ENCODE measurements at regions not wholly inside any gene's neighbourhood (a gene's known extent, or its start where the extent isn't known, plus 50 kb on each side); places are given as distances from the start of the nearest gene placed in this dataset.

DNA sequence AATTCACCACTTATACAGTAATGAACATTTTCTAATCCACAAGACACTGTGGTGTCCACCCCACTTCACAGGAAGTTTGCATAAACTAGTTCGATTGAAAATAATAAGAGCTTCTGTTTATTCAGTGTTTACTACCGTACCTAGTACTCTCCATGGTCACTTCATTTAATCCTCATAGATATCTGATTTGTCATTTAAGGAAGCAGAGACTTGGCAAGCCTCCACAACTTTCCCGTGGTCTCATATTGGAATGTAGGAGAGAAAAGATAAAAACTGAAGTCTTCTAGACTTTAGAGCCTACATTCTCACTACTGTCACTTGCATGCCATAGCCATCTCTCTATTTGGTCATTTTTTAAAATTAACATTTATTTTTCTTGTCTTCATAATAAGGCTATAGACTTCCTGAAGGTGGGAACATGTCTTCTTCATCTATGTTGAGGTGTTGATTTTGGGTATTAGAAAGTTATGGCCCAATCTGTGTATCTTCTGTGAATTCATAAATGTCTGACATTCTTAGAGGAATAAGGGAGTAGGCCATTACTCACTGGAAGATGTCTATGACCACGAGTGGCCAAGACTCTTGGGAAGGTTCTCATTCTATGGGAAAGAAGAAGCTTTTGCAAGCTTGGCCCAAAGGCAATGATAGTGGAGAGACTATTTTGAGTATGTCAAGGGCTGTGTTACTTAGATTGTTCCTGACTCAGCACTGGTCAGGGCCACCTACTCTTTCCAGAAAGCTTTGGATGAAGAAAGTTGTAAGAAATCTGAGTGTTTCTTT is 423.7 kb downstream of the LRIG3 start:
- Histone ChIP-seq H3K4me1 (ENCODE audit: control insufficient read depth in 2 of 2, insufficient read depth in 2 of 2, low read length in 2 of 2) (no peaks in the 10 kb centered on the region), H3K36me3 (ENCODE audit: control insufficient read depth in 2 of 2, insufficient read depth in 2 of 2, low read length in 1 of 2) (no peaks in the 10 kb centered on the region), H3K9me3 (ENCODE audit: control insufficient read depth in 2 of 2, insufficient read depth in 1 of 2, low read length in 1 of 2) (no peaks in the 10 kb centered on the region), H3K27ac (ENCODE audit: low read depth in 1 of 2, low read length in 1 of 2) (no peak overlapping the region), H3K4me3 (ENCODE audit: low read length in 2 of 2) (no peak overlapping the region), H3K27me3 (ENCODE audit: control insufficient read depth in 2 of 2, insufficient read depth in 1 of 2, low read length in 1 of 2) (no peaks in the 10 kb centered on the region)
- no peak for DNase-seq (ENCODE audit: low read depth in 6 of 9, low spot score in 9 of 9)
- WGBS = 92% methylated on average over 4 of the region's 4 CpGs

DNA sequence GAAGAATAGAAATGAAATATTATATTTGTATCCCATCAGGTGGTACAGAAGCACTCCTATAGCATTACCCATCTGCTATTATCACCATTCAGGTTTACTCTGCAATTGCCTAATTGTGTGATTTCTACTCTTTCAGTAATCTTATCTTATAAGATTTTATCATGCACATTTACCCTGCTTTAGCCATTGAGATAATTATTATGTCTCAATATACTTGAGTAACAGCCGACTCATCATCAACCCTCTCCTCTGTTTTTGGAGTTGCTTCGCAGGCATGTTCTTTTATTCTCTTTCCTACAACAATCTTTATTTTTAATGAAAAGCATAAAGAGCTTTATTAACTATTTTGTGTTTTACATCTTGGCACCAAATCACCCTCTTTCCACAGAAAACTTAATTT is 419.9 kb downstream of the LRIG3 start:
- Histone ChIP-seq H3K4me1 (ENCODE audit: control insufficient read depth in 2 of 2, insufficient read depth in 2 of 2, low read length in 2 of 2) (no peaks in the 10 kb centered on the region), H3K27me3 (ENCODE audit: control insufficient read depth in 2 of 2, insufficient read depth in 1 of 2, low read length in 1 of 2) (no peaks in the 10 kb centered on the region), H3K4me3 (ENCODE audit: low read length in 2 of 2) (no peak overlapping the region), H3K27ac (ENCODE audit: low read depth in 1 of 2, low read length in 1 of 2) (no peak overlapping the region), H3K9me3 (ENCODE audit: control insufficient read depth in 2 of 2, insufficient read depth in 1 of 2, low read length in 1 of 2) (no peaks in the 10 kb centered on the region), H3K36me3 (ENCODE audit: control insufficient read depth in 2 of 2, insufficient read depth in 2 of 2, low read length in 1 of 2) (no peaks in the 10 kb centered on the region)
- WGBS = 97% methylated on average over 2 of the region's 2 CpGs
- DNase-seq (ENCODE audit: low read depth in 6 of 9, low spot score in 9 of 9) = no peak

DNA sequence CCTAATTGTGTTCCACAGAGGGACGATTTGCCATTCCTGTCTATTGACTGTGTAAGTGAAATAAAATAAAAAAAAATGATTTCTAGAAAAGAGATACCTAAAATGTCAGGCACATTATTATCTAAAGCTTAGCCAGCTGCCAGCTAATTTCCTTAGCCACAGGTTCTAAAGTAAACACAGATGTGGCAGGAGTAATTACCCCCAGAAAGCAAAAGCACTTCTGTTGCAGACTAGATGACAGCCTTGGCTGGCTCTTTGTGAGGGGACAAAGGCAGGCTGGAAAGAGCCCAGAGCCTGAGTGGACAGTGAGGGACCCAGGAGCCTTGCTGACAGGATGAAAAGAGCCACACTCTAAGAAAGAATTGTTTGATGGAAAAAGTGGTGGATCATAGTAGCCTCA is 418.1 kb downstream of the LRIG3 start:
- no peak overlapping the region for H3K4me3 ChIP-seq (ENCODE audit: low read length in 2 of 2)
- WGBS = 70% methylated on average over 1 of the region's 1 CpG
- no peak for DNase-seq (ENCODE audit: low read depth in 6 of 9, low spot score in 9 of 9)
- no peaks in the 10 kb centered on the region for H3K36me3 ChIP-seq (ENCODE audit: control insufficient read depth in 2 of 2, insufficient read depth in 2 of 2, low read length in 1 of 2)
- H3K27ac ChIP-seq (ENCODE audit: low read depth in 1 of 2, low read length in 1 of 2) = no peak overlapping the region
- no peaks in the 10 kb centered on the region for H3K27me3 ChIP-seq (ENCODE audit: control insufficient read depth in 2 of 2, insufficient read depth in 1 of 2, low read length in 1 of 2)
- no peaks in the 10 kb centered on the region for H3K9me3 ChIP-seq (ENCODE audit: control insufficient read depth in 2 of 2, insufficient read depth in 1 of 2, low read length in 1 of 2)
- H3K4me1 ChIP-seq (ENCODE audit: control insufficient read depth in 2 of 2, insufficient read depth in 2 of 2, low read length in 2 of 2) = no peaks in the 10 kb centered on the region

DNA sequence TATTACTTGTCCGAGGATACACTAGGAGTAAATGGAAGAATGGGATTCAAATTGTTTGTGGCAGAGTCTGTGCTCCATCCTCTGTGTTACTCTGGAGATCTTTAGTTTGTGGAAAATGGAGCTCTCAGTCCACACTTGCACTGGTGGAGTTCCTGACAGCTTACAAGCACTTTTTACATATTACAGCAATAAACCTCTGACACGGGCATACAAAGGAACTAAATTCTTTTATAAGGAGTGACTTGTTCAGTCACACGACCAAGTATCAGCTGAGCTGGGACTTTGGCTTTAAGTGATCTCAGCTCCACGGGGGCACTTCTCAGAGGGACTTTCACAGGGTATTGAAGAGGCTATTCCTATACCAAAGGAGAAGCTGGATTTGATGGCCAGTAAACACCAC is 417.5 kb downstream of the LRIG3 start:
- Histone ChIP-seq H3K36me3 (ENCODE audit: control insufficient read depth in 2 of 2, insufficient read depth in 2 of 2, low read length in 1 of 2) (no peaks in the 10 kb centered on the region), H3K27me3 (ENCODE audit: control insufficient read depth in 2 of 2, insufficient read depth in 1 of 2, low read length in 1 of 2) (no peaks in the 10 kb centered on the region), H3K27ac (ENCODE audit: low read depth in 1 of 2, low read length in 1 of 2) (no peak overlapping the region), H3K4me3 (ENCODE audit: low read length in 2 of 2) (no peak overlapping the region), H3K9me3 (ENCODE audit: control insufficient read depth in 2 of 2, insufficient read depth in 1 of 2, low read length in 1 of 2) (no peaks in the 10 kb centered on the region), H3K4me1 (ENCODE audit: control insufficient read depth in 2 of 2, insufficient read depth in 2 of 2, low read length in 2 of 2) (no peaks in the 10 kb centered on the region)
- 62% methylated on average over 4 of the region's 4 CpGs for WGBS
- DNase-seq (ENCODE audit: low read depth in 6 of 9, low spot score in 9 of 9) = no peak

DNA sequence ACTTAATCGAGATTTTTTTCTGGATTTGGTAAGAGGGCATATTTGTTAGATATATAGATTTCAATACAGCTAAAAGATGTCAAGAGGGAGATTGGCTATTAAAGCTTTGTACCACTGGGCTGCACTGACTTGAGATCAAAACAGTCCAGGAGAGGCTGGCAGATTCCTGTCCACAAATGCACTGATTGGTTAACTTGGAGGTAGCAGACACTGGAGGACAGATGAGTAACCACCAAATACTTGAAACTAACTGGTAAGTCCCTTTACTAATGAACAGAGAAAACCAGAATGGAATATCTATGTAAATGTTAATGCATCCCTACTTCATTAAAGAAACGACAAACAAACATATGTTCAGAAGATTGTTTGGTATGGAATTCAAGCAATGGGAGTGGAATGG is 416.6 kb downstream of the LRIG3 start:
- no peaks in the 10 kb centered on the region for H3K36me3 ChIP-seq (ENCODE audit: control insufficient read depth in 2 of 2, insufficient read depth in 2 of 2, low read length in 1 of 2)
- H3K9me3 ChIP-seq (ENCODE audit: control insufficient read depth in 2 of 2, insufficient read depth in 1 of 2, low read length in 1 of 2) = no peaks in the 10 kb centered on the region
- WGBS = 94% methylated on average over 2 of the region's 2 CpGs
- no peak overlapping the region for H3K4me3 ChIP-seq (ENCODE audit: low read length in 2 of 2)
- H3K27me3 ChIP-seq (ENCODE audit: control insufficient read depth in 2 of 2, insufficient read depth in 1 of 2, low read length in 1 of 2) = no peaks in the 10 kb centered on the region
- H3K27ac ChIP-seq (ENCODE audit: low read depth in 1 of 2, low read length in 1 of 2) = no peak overlapping the region
- no peak for DNase-seq (ENCODE audit: low read depth in 6 of 9, low spot score in 9 of 9)
- no peaks in the 10 kb centered on the region for H3K4me1 ChIP-seq (ENCODE audit: control insufficient read depth in 2 of 2, insufficient read depth in 2 of 2, low read length in 2 of 2)

DNA sequence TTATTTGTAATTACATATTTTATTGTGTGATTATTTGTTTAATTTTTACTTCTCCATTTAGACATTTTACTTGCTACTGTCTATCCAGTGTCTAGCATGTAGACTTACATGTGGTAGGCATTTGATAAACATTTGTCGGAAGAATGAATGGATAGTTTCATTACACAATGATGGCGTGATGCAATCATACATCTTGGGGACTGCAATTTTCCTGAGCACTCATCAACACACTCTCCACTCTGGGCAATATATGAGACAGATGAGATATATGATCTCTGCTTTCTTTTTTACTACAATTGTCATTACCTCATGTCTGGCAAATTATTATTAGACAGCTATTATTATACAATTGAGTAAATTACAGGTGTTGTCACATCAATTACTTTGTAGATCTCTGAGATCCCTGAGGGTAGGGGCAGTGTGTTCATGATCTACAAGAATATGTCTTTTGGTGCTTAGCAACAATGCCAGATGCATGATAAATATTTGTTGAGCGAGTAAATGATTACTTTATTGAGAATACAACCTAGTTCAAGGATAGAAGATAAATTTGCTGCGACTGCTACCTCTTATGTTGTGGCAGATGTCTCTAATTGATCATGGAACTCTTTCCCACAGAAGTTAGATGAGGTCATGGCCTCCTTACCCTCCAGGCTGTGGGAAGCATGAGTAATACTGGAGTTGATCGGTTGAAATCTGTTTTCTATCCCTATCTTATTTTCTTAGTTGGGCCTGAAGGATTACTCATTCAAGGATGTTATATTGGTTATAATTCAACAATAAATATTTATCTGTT is 416.0 kb downstream of the LRIG3 start:
- H3K4me3 ChIP-seq (ENCODE audit: low read length in 2 of 2) = no peak overlapping the region
- no peak for DNase-seq (ENCODE audit: low read depth in 6 of 9, low spot score in 9 of 9)
- WGBS = 96% methylated on average over 5 of the region's 5 CpGs

DNA sequence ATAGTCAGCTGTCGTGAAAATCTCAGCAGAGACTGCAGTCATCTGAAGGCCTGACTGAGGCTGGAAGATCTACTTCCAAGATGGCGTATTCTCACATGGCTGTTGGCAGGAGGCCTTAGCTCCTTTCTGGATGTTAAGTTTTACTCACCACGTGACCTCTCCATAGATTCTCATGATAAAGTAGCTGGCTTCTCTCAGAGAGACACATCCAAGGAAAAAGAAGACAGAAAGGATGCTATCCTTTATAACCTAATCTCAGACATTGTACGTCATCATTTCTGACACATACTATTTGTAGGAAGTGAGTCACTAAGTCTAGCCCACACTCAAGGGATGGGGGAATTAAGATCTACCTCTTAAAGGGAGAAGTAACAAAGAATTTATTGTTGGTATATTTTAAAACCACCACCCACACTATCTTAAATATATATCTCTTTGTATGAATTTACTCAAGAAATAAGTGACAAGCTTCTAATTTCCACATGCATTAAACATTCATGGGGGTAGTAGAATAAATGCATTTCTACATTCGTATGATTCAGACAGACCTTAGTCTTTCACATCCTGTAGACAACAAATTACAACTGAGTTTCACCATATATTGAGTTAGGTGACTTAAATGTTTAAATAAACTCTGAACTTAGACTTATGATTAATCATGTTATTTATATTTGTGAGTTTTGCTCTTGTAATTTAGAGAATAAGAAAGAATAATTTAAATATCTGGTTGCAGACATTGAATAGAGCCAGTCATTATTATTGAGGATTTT is 411.0 kb downstream of the LRIG3 start:
- WGBS = 93% methylated on average over 5 of the region's 5 CpGs
- no peak for DNase-seq (ENCODE audit: low read depth in 6 of 9, low spot score in 9 of 9)

More for the DNA sequence above, 416.0 kb downstream of the LRIG3 start:
- Histone ChIP-seq H3K9me3 (ENCODE audit: control insufficient read depth in 2 of 2, insufficient read depth in 1 of 2, low read length in 1 of 2) (no peaks in the 10 kb centered on the region), H3K27ac (ENCODE audit: low read depth in 1 of 2, low read length in 1 of 2) (no peak overlapping the region), H3K27me3 (ENCODE audit: control insufficient read depth in 2 of 2, insufficient read depth in 1 of 2, low read length in 1 of 2) (no peaks in the 10 kb centered on the region), H3K36me3 (ENCODE audit: control insufficient read depth in 2 of 2, insufficient read depth in 2 of 2, low read length in 1 of 2) (no peaks in the 10 kb centered on the region), H3K4me1 (ENCODE audit: control insufficient read depth in 2 of 2, insufficient read depth in 2 of 2, low read length in 2 of 2) (no peaks in the 10 kb centered on the region)

DNA sequence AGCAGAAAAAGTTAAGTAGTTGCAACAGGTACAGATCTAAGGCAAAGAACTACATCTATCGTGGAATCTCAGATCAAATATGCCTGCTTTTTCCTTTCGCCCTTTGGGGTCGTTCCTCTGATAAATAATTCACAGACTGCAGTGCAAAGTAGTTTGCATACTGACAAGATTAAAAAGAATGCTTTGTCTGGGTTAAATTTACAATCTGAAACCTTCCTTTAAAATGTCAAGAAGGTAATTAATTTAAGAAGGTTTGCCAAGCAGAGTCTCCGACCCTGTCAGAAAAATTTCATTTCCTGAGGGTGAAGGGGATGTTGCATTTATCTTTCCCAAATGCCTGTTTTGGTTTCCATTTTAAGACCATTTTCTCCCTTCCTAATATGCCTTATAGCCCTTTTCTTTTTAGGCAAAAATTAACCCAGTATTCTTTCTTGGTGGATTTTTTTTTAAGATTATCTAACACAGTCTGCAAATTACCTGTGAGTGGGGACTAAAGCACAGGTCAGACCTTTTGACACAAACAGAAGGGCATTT is 406.9 kb downstream of the LRIG3 start:
- no peak for DNase-seq (ENCODE audit: low read depth in 6 of 9, low spot score in 9 of 9)

More for the DNA sequence above, 411.0 kb downstream of the LRIG3 start:
- Histone ChIP-seq H3K36me3 (ENCODE audit: control insufficient read depth in 2 of 2, insufficient read depth in 2 of 2, low read length in 1 of 2) (no peaks in the 10 kb centered on the region), H3K4me1 (ENCODE audit: control insufficient read depth in 2 of 2, insufficient read depth in 2 of 2, low read length in 2 of 2) (no peaks in the 10 kb centered on the region), H3K9me3 (ENCODE audit: control insufficient read depth in 2 of 2, insufficient read depth in 1 of 2, low read length in 1 of 2) (no peaks in the 10 kb centered on the region), H3K4me3 (ENCODE audit: low read length in 2 of 2) (no peak overlapping the region), H3K27ac (ENCODE audit: low read depth in 1 of 2, low read length in 1 of 2) (no peak overlapping the region), H3K27me3 (ENCODE audit: control insufficient read depth in 2 of 2, insufficient read depth in 1 of 2, low read length in 1 of 2) (no peaks in the 10 kb centered on the region)

More for the DNA sequence above, 406.9 kb downstream of the LRIG3 start:
- no peak overlapping the region for H3K4me3 ChIP-seq (ENCODE audit: low read length in 2 of 2)
- H3K9me3 ChIP-seq (ENCODE audit: control insufficient read depth in 2 of 2, insufficient read depth in 1 of 2, low read length in 1 of 2) = peaks cover 0 to under 1% of the 10 kb centered on the region in 2 donors
- H3K27ac ChIP-seq (ENCODE audit: low read depth in 1 of 2, low read length in 1 of 2) = no peak overlapping the region
- no peaks in the 10 kb centered on the region for H3K4me1 ChIP-seq (ENCODE audit: control insufficient read depth in 2 of 2, insufficient read depth in 2 of 2, low read length in 2 of 2)
- no peaks in the 10 kb centered on the region for H3K27me3 ChIP-seq (ENCODE audit: control insufficient read depth in 2 of 2, insufficient read depth in 1 of 2, low read length in 1 of 2)
- 76% methylated on average over 4 of the region's 4 CpGs for WGBS
- no peaks in the 10 kb centered on the region for H3K36me3 ChIP-seq (ENCODE audit: control insufficient read depth in 2 of 2, insufficient read depth in 2 of 2, low read length in 1 of 2)

Data from thymus (tissue), 11 donors.